Astrocyte of the hippocampus (primary cell): ENCODE measurements at regions not wholly inside any gene's neighbourhood (a gene's known extent, or its start where the extent isn't known, plus 50 kb on each side); places are given as distances from the start of the nearest gene placed in this dataset.

Source experiments
- DNase-seq: peaks from one replicate; pipeline ENCODE4 v3.0.0; 2011; ENCODE audit warnings: low read depth, low spot score

- DNase-seq: no peak
These were observed 52.6 kb upstream of the CD93 start for GRCh38 chr20:23138682-23139081.

DNA sequence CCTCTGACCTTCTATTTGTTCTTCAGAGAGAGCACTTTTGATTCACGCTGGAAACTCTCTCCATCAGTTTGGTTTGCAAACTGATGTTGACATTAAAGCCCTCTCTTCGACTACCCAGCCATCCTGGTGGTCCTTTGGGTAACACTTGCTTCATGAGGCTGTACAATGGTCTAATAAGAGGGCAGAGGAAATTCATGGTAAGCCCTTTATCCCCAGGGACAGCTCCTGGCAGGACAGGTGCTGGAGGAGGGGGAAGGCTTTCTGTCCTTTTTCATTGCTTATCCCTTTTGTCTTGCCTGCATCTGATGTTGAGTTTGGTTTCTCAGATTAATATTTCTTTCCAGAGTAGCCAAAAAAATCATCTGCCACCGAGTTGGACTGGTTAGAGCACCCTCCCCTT lies 52.1 kb upstream of the CD93 start:
- DNase-seq: no peak

GRCh38 chr20:23136893-23137745 lies 51.0 kb upstream of the CD93 start:
- DNase-seq: no peak

GRCh38 chr20:23135449-23136420 lies 49.6 kb upstream of the CD93 start:
- DNase-seq: no peak
